ENCODE measurements at regions not wholly inside any gene's neighbourhood (a gene's known extent, or its start where the extent isn't known, plus 50 kb on each side); places are given as distances from the start of the nearest gene placed in this dataset.

- intact Hi-C loops (cut with micrococcal nuclease), result no loop called here
Measured at GRCh38 chr10:35707642-35708425, 65.7 kb upstream of the FZD8 start.

GRCh38 chr10:35706959-35707358, 64.9 kb upstream of the FZD8 start:
- intact Hi-C loops (cut with micrococcal nuclease), result no loop called here

GRCh38 chr10:35705671-35706070, 63.6 kb upstream of the FZD8 start:
- intact Hi-C loops (cut with micrococcal nuclease), result no loop called here

- intact Hi-C loops (cut with micrococcal nuclease), result no loop called here
Measured at GRCh38 chr10:35705051-35705450, 63.0 kb upstream of the FZD8 start.

GRCh38 chr10:35704401-35704800, 62.3 kb upstream of the FZD8 start:
- intact Hi-C loops (cut with micrococcal nuclease), result no loop called here

GRCh38 chr10:35700487-35700882, 58.4 kb upstream of the FZD8 start:
- intact Hi-C loops (cut with micrococcal nuclease), result no loop called here

- intact Hi-C loops (cut with micrococcal nuclease), result no loop called here
Measured at GRCh38 chr10:35699848-35700486, 57.9 kb upstream of the FZD8 start.

GRCh38 chr10:35696392-35697287, 54.5 kb upstream of the FZD8 start:
- intact Hi-C loops (cut with micrococcal nuclease), result no loop called here

GRCh38 chr10:35693800-35694199, 51.7 kb upstream of the FZD8 start:
- intact Hi-C loops (cut with micrococcal nuclease), result no loop called here

Data from T-helper 1 cell treated with Interleukin-12 subunit alpha and Interleukin-12 subunit beta and Interleukin-4 antibody, amounts not matched to agents 30 ng/mL and 1 ng/mL, for 36 hours (primary cell).